HG02840 (cell line): ENCODE measurements at regions not wholly inside any gene's neighbourhood (a gene's known extent, or its start where the extent isn't known, plus 50 kb on each side); places are given as distances from the start of the nearest gene placed in this dataset.

Source experiments
- ATAC-seq: cut with Tn5 transposase; IDR thresholded peaks from one replicate; pipeline ENCODE4 v1.9.1; 2021; ENCODE audit warnings: mild to moderate bottlenecking, moderate library complexity, moderate number of reproducible peaks; ENCODE audit not compliant: unreplicated experiment, low FRiP score

DNA sequence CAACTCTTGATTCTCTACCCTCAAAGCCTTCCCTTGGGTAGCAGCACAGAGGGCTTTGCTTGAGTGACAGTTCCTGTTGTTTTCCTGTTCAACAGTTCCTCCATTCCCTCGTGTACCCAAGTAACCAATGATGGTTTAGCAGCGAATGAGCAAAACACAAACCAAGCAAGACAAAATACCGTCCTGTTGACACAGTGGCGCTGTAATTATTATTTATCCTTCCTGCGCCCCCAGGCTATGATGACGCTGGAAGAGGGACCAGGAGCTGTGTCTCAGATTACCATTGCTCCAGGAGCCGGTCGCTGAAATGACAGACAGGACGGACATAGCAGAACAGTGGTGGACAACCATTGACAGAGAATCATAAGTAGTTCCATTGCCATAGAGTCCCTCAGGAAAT is 154.8 kb downstream of the GADD45G start:
- ATAC-seq = no peak

DNA sequence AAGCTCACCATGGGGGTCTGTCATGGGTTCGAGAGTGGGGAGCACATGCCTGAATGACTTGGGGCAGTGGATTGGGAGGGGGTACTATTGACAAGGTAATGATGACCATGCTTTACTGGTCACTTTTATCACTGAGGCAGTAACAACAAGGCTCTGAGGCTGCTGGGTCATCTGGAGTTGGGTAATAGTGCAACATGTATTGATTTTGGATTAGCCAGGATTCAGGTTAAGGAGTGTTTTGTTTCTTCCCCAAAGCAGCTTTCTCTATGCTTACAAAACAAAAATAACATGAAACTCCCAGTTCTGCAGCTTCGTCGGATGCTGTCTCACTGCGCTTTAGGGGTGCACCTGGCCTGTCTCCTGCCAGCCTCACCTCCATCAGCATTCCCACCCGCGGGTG is 155.3 kb downstream of the GADD45G start:
- ATAC-seq = no peak

DNA sequence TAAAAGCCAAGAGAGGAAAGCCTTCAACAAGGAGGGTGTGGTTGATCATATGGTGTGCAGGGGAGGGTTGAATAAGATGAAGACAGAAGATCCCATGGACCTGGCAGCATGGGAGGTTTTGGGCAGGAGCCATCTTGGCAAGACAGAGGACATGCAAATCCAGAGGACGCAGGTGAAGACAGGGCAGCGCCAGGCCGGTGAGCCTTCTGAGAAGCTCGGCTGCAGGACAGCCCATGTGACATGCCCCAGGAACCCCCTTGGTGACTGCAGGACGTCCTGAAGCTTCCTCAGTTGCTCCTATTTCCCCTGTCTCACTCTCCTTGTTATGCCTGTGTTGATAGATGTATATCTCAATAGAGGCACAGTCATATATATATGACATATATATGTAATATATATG is 159.4 kb downstream of the GADD45G start:
- no peak for ATAC-seq

DNA sequence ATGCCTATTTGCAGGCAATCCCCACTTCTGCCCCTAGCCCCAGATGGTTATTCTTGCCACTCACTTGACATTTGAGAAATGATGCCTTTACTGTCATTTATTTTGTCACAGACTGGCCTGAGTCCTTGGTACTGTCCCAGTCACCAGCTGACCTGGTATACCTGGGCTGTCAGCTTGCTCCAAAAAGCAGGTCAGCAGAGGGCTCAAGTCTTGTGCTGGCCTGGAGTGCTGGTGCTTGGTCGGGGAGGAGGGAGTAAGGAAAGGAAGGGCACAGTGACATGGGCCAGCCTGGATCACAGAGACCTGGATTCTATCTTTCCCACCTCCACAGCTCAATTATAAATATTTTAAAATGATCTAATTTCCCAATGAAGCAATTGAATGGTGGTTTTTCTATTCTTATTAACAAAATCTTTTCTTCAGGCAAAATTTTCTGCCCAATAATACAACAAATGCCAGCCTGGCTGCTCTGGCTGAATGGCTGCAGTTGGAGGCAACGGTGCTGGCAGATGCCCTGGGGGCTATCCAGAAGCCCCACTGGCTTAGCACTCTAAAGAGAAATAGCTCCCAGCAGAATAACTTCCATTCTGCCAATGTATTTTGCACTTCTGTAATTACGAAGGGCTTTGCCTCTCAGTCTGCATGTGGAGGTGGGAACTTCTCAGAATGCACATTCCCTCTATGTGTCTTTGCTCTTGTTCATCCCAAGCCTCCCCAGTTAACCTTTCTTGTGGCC is 160.6 kb downstream of the GADD45G start:
- no peak for ATAC-seq

DNA sequence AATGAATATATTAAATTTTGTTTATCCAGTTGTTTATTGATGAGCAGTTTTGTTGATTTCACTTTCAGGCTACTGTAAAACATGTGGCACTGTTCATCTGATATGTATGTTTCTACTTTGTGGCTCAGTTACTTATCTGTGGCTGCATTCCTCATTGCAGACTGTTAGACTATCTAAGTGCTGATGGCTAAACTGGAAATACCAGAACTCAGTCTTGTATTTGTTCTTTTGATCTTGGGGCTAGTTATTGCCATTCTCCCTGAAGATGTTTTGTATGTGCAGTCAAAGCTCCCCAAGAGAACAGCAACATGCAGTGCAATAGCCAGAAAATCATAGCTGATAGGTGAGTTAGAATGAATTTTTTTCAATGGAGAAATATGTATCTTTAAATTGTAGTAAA is 162.2 kb downstream of the GADD45G start:
- no peak for ATAC-seq

DNA sequence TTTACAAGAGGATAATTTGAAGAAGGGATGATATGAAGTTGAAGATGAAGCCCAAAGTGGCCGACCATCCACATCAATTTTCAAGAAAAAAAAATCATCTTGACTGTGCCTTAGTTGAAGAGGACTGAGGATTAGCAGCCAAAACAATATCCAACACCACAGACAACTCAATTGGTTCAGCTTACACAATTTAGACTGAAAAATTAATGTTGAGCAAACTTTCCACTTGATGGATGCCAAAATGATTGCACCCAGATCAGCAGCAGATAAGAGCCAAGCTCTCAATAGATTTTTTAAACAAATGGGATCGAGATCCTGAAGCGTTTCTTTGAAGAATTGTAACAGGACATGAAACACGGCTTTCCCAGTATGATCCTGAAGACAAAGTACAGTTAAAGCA is 163.2 kb downstream of the GADD45G start:
- no peak for ATAC-seq

DNA sequence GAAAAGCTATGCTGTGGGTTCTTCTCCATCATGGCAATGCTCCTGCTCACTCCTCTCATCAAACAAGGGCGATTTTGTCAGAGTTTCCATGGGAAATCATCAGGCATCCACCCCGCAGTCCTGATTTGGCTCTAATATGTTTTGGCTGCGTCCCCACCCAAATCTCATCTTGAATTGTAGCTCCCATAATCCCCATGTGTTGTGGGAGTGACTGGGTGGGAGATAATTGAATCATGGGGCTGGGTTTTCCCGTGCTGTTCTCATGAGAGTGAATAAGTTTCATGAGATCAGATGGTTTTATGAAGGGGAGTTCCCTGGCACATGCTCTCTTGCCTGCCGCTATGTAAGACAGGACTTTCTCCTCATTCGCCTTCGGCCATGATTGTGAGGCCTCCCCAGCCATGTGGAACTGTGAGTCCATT is 163.8 kb downstream of the GADD45G start:
- no peak for ATAC-seq

DNA sequence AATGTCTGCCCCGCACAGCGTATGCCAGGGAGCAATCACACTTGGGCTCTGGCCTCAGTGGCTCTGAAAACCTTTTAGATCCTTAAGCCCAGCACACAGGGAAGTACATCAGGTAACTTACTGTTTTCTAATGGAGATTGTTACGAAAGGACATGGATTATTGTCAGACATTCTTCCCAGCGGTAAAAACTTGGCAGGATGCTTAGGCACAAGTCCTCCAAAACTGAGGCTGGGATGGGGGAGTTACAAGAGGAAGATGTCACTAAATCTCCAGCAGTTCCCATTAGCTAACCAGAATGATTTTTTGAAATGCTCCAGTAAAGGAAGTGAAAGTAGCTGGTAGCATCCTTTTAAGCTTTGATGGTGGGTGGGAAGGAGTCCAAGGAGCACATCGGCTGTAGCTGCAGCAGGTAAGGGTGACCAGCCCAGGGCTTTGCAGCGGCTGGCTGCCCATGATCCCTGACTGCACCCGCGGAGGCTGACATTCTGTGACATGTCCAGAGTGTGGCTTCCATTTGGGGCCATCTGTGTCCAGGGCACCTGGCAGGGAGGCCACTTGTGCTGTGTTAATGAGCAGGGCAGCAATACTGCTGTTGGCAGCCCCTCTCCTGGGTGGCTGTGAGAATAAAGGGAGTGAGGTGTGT is 165.8 kb downstream of the GADD45G start:
- ATAC-seq = no peak

DNA sequence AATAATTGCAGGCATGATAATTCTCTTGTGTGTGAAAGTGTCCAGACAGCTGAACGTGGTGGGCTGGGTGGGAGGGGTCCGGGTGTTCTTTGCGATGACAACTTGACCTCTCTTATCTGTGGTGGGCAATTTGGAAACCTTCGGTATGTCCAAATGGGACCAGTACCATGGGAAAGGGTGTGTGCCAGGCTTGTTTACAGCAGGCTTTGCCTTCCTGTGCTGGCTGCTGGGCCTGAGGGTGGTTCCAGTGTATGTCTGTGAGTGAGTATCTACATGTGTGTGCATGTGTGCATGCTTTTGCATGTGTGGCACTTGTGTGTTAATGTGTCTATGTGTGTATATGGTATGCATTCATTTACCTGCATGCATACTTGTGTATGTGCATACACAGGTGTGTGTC is 166.4 kb downstream of the GADD45G start:
- ATAC-seq = no peak

DNA sequence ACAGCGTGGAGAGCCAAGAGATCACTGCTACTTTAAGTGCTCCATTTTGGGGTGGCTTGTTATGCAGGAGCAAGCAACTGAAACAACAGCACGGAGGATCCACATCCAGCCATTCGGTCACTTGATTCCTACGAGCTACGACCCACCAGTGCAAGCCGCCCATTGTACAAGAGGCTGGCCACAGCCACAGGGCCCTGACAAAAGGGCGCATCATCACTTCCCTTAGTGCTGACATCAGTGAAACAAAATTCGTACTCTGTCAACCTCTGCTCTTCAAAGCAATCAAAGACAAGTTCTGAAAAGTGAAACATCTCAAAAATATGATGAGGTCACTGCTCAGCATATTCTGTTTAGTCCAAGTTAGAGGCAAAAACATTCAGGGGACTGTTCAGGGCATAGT is 168.4 kb downstream of the GADD45G start:
- no peak for ATAC-seq

DNA sequence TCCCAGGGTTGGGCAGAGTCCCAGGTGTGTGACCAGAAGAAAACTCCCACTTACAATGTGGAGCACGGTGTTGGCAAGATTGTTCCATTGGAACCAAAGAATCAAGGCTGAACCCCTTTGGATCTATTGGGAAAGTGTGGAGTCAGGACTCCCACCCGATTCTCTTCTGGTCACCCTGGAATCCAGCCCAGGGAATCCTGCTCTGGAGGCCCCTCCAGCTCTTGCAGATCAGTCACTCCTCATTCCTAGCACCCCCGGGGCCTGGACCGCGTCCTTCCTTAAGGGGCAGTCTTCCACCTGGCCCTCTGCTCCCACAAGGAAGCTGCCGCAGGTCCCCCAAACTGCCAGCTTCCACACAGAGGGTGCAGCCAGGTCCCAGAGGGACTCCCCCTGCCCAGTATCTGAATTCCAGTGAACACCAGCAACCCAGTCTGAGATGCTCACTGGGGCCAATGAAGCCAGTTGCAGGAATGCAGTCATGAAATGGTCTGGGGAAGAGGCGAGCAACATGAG is 170.1 kb downstream of the GADD45G start:
- no peak for ATAC-seq

DNA sequence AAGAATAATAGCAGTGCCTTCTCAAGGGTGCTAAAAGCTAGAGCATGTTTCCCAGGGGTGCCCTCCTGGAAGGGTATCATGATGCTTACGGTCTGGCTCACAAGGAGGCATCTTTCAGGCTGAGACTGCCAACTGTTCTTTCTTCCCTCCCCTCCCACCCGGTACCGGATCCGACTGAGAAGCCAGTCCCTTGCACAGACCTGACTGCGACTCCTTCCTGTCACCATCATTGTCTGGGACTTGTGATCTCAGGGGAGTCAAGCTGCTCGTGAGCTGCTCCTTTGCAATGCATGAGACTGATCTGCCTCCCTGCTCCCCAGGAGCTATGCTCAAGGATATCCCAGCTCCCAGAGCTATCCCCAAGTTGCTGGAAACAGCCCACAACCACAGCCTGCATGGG is 170.8 kb downstream of the GADD45G start:
- ATAC-seq = no peak

DNA sequence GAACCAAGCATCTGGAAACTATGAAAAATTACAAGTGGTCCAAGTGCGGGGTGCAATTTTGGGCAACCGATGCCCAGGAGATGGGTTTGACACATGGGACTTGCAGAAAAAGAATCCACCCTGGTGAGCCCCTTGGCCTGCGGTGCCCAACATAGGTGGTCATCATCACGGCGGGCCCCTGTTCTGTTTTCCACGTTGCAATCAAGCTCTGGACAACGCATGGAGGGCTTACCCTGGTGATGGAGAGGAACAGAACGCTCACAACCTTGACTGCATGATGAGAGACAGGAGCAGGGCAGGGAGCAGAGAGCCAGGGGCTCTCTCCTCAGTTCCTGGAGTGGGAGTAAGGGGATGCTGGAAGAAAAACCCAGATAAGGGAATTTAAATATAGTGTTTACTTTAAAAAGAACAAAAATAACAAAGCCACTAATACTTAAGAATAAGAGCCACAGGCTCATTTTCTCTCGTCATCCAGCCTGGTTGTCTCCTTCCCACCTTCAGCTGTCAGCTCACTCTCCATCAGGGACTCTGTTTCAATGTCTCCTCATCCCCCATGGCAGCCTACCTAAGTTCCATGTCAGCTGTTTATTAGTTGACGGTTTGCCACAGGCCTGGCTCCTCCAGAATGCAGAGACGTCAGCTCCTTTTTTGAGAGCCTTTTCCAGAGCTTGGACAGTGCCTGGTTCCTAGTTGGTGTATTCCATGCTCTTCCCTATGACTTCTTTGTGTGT is 172.1 kb downstream of the GADD45G start:
- no peak for ATAC-seq

DNA sequence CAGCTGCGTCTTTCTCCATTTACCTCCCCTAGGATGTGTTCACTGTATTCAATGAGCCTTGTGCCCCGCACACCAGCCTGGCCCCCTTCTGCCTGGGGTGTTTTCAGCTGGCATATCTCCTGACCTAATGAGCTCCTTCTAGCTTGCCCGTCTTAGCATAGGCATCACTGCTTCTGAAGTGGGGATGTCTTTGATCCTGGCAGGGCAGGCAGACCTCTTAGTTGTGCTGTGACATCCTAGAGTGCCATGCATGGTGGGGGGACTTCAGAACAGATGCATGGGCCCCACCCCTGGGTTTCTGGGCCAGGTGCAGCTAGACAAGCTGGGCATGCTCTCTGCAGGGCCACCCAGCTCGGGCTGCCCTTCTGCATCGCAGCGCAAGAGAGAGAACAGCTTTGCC is 172.7 kb downstream of the GADD45G start:
- ATAC-seq = no peak

DNA sequence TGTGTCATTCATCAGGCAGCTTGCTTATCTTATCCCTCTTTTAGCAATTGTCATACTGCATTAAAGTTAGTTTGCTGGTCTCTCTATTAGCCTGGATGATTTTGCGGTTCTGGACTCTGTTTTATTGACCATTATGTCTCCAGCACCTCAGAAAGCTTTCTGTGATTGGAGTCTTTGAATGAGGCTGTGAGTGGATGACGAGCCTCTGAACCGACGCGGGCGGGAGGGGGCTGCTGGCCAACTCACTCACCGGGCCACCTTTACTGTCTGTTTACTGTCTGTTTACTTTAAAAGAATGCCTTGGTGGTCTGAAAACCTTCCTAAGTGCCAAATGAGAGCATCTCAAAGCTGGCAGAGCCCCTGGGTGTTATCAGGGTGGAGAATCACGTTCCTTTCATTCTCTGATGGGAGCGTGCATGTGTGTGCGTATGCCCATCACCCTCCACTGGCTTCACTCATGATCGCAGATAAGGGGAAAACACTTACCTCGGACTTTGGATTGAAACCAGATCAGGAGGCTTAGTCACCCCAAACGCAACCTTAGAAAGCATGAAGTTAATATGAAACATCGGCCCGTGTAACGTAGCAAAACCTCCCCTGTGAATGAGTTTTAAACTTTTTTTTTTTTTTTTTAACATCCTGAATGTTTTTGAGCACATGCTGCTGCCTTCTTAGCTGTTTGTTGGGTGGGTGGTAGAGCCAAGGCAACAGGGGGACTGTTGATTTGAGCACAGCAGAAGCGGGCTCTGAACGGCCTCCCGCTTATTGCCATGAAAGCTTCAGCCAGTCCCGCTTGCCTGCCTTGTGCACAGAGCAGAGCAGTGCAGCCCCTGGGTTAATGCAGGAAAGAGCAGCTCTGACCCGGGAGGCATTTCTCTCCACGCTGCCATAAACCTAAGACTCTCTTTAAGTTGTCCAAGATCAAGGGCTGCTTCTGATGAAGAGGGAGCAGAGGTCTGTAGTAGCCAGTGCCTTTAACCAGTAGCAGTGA is 173.6 kb downstream of the GADD45G start:
- no peak for ATAC-seq

DNA sequence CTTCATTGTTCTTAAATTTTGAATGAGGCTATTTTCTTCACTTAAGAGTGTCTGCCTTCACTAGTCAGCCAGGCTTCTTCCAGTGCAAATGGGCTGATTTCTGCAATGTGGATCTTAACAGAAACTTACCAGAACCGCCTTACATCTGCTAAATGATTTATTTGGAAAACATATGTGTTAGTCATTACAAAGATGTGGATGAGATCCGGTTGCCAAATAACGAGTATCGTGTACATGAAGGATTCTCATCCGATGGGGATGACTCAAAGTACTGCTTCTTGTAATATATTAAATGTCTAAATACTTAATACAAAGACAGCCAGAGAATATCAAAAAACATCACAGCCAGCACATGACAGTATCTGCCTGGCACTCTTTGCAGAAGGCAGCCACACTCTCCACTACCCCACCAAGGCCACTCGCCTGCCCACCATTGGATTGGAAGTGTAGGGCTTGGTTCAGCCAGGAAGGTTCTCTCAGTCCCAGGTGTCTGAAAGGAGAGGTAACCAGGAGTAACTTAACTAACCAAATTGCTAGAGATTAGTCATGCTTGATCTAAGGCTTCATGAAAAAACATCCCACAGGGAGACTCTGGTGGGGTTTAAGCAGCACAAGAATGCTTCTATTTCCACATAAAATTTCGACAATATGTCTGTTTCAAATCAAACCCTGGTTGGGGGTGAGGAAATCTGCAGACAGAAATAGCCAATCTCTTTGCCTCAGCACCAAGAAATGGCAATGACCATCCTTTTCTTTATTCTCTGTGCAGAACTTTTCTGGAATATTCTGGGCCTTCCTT is 174.8 kb downstream of the GADD45G start:
- no peak for ATAC-seq

DNA sequence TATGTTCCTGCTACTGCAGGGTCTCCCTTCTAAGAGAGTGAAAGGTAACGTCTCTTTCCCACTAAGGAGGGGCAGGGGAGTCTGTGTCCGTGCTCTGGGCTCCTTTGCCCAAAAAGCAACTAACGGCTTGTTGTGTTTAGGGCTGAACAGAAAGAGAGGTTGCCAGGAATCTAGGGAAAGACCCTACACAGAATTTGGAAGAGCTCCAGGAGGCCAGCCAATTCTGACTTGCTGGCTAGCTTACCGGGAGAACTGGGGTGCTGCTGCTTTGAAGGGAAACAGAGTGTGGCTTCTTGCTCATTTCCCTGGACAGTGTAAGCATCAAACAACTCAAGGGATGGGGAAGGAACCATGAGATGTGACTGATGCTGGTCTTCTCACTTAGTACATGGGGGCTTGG is 176.1 kb downstream of the GADD45G start:
- no peak for ATAC-seq

DNA sequence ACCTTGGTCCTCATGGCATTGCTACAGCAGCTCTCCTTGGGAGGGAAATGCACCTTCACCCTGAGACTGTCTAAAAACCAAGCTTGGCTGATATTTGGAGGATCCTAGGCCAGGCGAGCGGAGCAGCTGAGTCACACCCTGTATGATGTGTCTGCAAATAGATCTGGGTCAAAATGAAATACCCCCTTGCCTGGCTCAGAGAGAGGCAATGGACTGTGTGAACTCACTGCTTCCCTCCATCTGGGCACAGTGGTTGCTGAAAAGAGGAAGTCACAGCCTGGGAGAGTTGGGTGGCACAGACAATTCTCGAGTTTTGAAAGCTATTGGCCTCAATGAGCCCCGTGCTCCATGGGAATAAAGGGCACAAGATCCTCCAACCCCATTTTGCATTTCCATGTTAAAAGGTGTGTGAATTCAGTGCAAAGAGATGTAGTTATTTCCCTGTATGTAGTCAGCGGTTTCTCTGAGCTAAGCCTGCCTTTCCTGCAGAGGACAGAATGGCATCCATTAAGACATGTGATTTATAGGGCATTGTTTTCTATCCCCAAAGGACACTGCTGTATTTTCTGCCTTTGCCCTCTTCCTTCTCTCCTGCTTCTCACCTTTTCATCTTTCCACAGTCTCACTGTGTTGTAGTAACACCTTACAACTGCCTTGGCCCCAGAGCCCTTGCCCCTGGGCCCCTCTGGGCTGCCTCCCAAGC is 177.2 kb downstream of the GADD45G start:
- no peak for ATAC-seq

DNA sequence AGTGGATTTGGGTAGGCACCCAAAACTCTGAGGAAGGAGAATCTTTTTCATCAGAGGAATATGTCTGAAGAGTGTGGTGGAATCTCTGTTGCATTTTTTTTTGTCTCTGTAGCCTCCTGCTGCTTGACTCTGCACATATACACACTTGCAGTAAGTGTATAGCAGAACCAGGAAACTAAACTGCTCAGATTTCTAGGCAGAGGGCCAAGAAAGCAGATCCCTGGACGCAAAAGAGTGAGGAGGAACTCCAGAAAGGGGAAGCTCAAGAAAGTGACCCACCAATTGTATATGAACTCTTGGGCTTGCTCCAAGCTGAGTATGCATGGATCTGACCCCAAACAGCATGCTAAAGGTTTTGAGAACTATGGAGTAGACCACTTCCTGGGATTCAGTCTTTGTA is 181.8 kb downstream of the GADD45G start:
- no peak for ATAC-seq
